ENCODE measurements at regions not wholly inside any gene's neighbourhood (a gene's known extent, or its start where the extent isn't known, plus 50 kb on each side); places are given as distances from the start of the nearest gene placed in this dataset.

- DNase-seq (ENCODE audit: low spot score): no peak
Measured at GRCh38 chr13:105602956-105603670, 932.3 kb downstream of the EFNB2 start.

GRCh38 chr13:105599477-105600037, 935.9 kb downstream of the EFNB2 start:
- DNase-seq (ENCODE audit: low spot score): no peak

DNA sequence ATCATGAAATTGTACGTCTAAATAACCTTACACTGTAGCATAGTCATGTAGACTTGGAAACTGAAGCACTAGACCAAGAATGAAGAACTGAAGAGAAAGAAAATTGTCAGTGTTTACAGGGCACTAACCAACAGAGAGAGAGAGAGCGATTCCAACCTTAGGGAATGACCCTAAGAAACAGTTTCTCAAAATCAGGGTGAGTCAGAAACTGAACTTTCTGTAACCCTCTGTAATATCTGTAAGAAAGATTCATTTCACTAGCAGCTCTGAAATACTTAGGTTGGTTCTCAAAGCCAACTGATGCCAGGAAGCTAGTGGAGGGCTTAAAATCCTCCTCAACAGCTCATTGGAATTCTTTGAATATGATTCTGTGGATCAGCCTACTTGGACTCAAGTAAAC, 936.9 kb downstream of the EFNB2 start:
- no peak for DNase-seq (ENCODE audit: low spot score)

DNA sequence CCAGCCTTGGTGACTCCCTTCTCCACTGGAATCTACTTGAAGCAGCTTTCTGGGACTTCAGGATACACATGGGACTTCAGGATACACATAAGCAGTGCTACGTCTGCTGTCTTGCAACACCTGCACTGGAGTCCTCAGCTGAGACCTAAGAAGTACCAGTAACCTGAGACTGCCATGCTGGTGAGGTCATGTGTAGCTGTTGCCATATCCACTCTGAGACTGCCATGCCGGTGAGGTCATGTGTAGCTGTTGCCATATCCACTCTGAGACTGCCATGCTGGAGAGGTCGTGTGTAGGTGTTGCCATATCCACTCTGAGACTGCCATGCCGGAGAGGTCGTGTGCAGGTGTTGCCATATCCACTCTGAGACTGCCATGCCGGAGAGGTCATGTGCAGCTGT, 937.9 kb downstream of the EFNB2 start:
- DNase-seq (ENCODE audit: low spot score): no peak

GRCh38 chr13:105595471-105595870, 940.0 kb downstream of the EFNB2 start:
- no peak for DNase-seq (ENCODE audit: low spot score)

DNA sequence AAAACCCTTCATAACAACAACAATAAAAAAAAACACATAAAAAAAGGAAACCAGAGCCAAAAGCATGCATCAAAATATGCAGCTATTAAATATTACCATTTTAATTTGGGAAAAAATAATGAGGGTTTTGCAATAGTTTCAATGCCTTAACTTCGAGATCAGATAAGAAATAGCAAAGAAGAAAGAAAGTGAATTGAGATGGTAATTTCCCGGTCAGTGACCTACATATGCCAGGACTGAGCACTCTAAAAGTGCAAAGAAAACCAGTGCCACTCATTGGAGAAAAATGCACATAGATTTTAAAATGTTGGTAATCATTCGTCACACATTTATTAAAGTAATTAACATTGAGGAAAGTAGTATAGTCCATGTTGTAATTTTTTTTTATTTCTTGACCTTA, 944.2 kb downstream of the EFNB2 start:
- no peak for DNase-seq (ENCODE audit: low spot score)

GRCh38 chr13:105587786-105588185, 947.7 kb downstream of the EFNB2 start:
- no peak for DNase-seq (ENCODE audit: low spot score)

GRCh38 chr13:105579821-105580710, 955.4 kb downstream of the EFNB2 start:
- no peak for DNase-seq (ENCODE audit: low spot score)

DNA sequence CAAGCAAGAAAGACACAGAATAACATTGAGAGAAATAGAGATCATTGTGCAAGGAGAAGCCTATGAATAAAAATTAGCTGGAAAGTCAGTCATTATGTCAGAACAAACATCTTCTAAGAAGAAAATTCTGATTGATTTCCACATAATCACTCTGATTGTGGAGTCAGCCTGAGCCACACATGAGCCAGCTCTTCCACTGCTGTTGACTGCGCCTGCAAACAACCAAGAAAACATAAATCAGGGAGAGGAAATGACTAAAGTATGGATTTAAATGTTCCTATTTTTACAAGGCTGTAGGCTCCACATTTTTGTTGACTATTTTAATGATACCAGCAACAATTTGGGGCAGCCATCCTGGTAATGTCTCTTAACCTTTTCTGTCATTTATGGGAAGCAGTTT, 962.3 kb downstream of the EFNB2 start:
- no peak for DNase-seq (ENCODE audit: low spot score)

- DNase-seq (ENCODE audit: low spot score): no peak
Measured at GRCh38 chr13:105572401-105572800, 963.1 kb downstream of the EFNB2 start.

DNA sequence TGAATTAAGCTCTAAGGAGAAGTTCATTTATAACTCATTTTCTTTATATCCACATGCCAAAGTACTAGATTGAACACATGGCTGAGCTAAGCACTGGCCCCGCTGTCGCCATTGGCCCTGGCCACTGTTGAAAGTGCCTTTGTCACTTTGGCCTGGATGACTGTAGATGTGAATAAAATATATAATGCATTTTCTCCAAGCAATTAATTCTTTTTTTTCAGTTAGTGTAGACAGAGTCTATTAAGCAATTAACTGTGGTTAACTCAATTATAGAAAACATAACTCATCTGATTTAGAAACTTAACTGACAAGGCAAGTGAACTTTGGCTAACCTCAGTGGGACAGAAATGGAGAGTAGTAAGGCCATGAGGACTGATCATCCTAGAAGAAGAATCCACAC, 965.6 kb downstream of the EFNB2 start:
- DNase-seq (ENCODE audit: low spot score): no peak

DNA sequence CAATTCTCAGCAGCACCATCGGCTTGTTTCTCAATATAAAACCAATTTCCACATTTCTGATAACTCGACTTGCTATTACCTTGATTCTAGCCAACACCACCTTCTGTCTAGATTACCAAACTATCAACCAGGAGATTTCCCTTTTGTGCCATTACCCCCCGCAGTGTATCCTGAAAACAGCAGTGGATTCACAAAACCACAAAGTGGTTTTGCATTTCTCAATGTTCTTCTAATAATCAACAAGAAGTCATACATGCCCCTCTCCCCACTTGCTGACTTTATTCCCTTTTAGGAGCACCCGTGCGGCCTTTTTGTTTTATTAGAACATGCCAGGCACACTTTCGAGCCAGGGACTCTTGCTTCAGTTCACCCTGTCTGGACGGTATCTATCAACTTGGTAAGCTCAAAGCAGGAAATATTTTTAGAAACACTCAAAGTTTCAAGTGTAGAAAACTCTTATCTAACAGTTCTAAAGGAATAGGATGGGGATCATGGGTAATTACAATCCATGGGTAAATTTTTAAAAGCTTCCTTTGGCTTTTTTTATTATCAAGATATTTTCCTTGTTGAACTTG, 967.4 kb downstream of the EFNB2 start:
- DNase-seq (ENCODE audit: low spot score): no peak

- DNase-seq (ENCODE audit: low spot score): no peak
Measured at GRCh38 chr13:105565136-105565727, 970.2 kb downstream of the EFNB2 start.

DNA sequence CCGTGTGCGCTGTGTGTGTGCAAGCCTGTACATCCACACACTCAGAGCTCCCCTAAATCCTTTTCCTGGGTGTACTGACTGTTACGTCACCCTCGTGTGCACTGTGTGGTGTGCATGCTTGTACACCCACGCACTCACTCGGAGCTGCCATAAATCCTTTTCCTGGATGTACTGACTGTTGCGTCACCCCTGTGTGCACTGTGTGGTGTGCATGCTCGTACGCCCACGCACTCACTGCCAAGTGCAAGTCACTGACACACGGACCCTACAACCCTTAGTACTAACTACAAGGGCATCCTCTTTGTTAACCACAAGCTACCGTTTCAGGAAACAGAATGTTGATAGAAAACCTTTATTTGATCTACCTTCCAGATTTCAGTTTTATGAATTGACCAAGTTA, 983.4 kb downstream of the EFNB2 start:
- DNase-seq (ENCODE audit: low spot score): no peak

DNA sequence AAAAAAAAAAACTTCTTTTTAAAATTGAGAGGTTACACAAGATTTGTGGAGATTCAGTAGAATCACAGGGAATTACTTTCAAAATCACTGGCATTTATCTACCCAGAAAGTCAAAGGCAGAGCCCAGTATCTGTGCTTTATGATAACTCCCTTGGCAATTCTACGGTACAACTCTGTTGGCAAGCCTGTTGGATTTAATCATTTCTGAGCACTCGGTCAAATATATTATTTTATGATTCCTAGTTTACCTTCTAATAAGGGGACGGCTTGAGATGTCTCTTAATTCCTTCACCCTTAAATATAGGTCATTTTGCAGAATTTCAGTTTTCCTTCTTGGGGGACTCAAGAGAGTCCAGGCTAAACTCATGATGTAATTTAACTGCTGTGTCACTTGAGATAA, 987.6 kb downstream of the EFNB2 start:
- no peak for DNase-seq (ENCODE audit: low spot score)

DNA sequence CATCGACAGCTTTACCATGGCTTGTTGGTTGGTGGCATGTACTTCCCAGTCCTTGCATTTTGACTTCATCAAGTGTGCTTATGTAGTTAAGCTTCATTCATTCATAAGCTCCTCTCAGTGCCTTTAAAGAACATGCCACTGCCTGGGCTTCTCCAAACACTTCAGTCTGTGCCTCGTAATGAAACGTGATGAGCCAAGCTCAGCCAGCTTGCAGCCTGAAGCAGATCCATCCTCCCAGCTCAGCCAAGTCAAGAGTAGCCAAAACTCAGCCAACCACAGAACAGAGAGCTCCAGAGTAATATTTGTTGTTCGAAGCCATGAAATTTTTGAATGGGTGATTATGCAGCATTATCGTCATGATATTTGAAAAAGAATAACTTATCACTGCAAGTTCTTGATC, 989.7 kb downstream of the EFNB2 start:
- DNase-seq (ENCODE audit: low spot score): no peak

- DNase-seq (ENCODE audit: low spot score): no peak
Measured at GRCh38 chr13:105543742-105544141, 991.7 kb downstream of the EFNB2 start.

DNA sequence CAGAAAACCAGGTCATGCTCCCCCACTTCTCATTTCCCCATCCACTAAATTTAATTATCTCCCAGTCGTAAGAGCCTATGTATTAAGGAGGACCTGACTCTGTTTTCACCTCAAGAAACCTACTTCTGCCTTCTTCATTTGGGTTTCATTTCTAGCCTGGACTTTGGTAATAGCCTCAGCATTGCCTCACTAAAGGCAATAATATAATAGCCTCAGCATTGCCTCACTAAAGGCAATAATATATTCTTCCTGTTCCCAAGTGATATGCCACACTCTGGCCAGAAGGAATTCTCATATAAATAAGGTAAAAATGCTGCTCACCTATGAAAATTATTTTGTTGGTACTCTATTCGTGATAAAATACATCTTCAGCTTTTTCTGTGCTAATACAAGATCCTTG, 993.9 kb downstream of the EFNB2 start:
- DNase-seq (ENCODE audit: low spot score): no peak

DNA sequence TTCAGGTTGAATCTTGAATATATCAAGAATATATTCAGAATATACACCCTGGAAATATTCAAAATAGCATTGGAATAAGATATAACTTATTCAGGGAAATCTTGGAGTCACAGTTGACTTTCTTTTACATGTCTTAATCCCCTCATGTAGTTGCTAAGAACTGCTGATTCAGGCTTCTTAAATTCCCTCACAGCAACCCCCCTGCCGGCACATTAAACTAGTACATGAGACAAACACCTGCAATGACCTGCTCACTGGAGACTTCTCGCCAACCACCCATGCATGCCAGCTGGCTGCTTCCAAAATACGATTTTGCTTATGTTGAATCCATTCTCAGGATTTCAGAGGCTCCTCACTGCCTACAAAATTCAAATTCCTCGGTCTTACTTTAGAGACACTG, 997.1 kb downstream of the EFNB2 start:
- DNase-seq (ENCODE audit: low spot score): no peak

DNA sequence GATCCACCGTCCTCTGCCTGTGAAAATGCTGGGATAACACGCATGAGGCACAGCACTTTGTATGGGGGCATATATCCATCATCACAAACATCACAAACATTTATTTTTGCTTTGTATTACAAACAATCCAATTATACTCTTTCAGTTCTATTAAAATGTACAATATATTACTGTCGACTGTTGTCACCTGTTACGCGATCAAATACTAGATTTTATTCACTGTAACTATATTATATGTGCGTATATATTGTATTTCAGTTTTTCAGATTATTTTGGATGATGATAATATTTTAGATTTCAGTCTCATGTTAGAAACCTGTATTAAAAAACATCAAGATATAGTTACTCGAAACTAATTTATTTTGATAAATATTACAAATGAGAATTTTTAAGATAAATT, 998.3 kb downstream of the EFNB2 start:
- no peak for DNase-seq (ENCODE audit: low spot score)

GRCh38 chr13:105530468-105530867, 1005.0 kb downstream of the EFNB2 start:
- no peak for DNase-seq (ENCODE audit: low spot score)

- DNase-seq (ENCODE audit: low spot score): no peak
Measured at GRCh38 chr13:105527127-105527526, 1008.3 kb downstream of the EFNB2 start.

Measured in hematopoietic multipotent progenitor cell treated with erythropoietin and hydrocortisone succinate and interleukin-3 and kit ligand, for 17 days (in vitro differentiated cells).